ENCODE measurements at regions not wholly inside any gene's neighbourhood (a gene's known extent, or its start where the extent isn't known, plus 50 kb on each side); places are given as distances from the start of the nearest gene placed in this dataset.

DNA sequence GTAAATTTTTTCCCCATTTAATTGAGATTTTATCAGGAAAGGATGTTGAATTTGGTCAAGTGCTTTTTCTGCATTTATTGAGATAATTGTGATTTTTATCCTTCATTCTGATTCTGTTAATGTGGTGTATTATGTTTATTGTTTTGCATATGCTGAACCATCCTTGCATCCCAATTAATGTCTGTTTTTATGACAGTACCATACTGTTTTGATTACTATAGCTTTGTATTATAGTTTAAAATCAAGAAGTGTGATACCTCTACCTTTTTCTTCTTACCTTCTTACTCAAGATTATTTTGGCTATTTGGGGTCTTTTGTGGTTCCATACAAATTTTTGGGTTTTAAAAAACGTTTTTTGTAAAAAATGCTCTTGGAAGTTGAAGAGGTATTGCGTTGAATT is 357.2 kb downstream of the REEP3 start:
- H3K27ac Mint-ChIP-seq (ENCODE audit: low read depth, unreplicated experiment) = no peak overlapping the region
- BruUV-seq (replicated peaks) = no TSS peak
- ChIA-PET POLR2A (interaction anchor here (1.0 kb wide), 1 partner anchor 63 kb away, joined by 3 read pairs; no protein-coding TSS in a partner anchor), CTCF (interaction anchor here (0.6 kb wide), 1 partner anchor 28 kb away, joined by 3 read pairs; no protein-coding TSS in a partner anchor)
- H3K36me3 Mint-ChIP-seq (ENCODE audit: insufficient read depth, unreplicated experiment) = no peaks in the 10 kb centered on the region
- no peaks in the 10 kb centered on the region for H3K27me3 Mint-ChIP-seq (ENCODE audit: insufficient read depth, unreplicated experiment)
- intact Hi-C loops (cut with micrococcal nuclease) = no loop called here
- TF ChIP-seq, protein P1, sequence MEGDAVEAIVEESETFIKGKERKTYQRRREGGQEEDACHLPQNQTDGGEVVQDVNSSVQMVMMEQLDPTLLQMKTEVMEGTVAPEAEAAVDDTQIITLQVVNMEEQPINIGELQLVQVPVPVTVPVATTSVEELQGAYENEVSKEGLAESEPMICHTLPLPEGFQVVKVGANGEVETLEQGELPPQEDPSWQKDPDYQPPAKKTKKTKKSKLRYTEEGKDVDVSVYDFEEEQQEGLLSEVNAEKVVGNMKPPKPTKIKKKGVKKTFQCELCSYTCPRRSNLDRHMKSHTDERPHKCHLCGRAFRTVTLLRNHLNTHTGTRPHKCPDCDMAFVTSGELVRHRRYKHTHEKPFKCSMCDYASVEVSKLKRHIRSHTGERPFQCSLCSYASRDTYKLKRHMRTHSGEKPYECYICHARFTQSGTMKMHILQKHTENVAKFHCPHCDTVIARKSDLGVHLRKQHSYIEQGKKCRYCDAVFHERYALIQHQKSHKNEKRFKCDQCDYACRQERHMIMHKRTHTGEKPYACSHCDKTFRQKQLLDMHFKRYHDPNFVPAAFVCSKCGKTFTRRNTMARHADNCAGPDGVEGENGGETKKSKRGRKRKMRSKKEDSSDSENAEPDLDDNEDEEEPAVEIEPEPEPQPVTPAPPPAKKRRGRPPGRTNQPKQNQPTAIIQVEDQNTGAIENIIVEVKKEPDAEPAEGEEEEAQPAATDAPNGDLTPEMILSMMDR (IDR thresholded peaks at IDR 0.05; ENCODE audit: unreplicated experiment) = no peak
- H3K4me3 Mint-ChIP-seq (ENCODE audit: unreplicated experiment) = no peak overlapping the region
- H3K9me3 Mint-ChIP-seq (ENCODE audit: unreplicated experiment) = peaks cover 23% of the 10 kb centered on the region
- DNase-seq (ENCODE audit: unreplicated experiment) = no peak
- H3K4me1 Mint-ChIP-seq (ENCODE audit: insufficient read depth, unreplicated experiment) = no peaks in the 10 kb centered on the region

DNA sequence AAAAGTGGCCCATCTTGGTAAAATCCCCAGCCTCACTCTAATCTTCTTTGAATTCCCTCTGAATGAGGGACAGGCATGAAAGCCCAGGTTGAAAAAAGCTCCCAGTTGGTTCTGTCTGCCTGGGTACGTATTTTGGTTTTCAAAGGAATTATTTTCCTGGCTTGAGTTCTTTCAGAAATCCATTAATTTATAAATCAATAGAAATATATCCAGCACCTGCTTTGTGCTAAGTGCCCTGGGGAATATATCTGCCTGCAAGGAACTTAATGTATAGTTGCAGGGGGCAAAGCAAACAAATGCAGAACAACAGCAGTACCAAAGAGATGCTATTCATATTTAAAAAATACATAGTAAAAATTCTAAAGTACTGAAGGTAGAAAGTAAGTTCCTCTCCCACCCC is 362.7 kb downstream of the REEP3 start:
- no peaks in the 10 kb centered on the region for H3K4me1 Mint-ChIP-seq (ENCODE audit: insufficient read depth, unreplicated experiment)
- no TSS peak for BruUV-seq (replicated peaks)
- no peak overlapping the region for H3K4me3 Mint-ChIP-seq (ENCODE audit: unreplicated experiment)
- no peak overlapping the region for H3K27ac Mint-ChIP-seq (ENCODE audit: low read depth, unreplicated experiment)
- TF ChIP-seq, protein P1 (IDR thresholded peaks at IDR 0.05; ENCODE audit: unreplicated experiment) = no peak
- peaks cover 10% of the 10 kb centered on the region for H3K27me3 Mint-ChIP-seq (ENCODE audit: insufficient read depth, unreplicated experiment)
- DNase-seq (ENCODE audit: unreplicated experiment) = no peak
- no peaks in the 10 kb centered on the region for H3K36me3 Mint-ChIP-seq (ENCODE audit: insufficient read depth, unreplicated experiment)
- peaks cover 19% of the 10 kb centered on the region for H3K9me3 Mint-ChIP-seq (ENCODE audit: unreplicated experiment)
- intact Hi-C loops (cut with micrococcal nuclease) = no loop called here
- ChIA-PET POLR2A (no interaction called here), CTCF (interaction anchor here (0.8 to 3.3 kb wide), 4 partner anchors 11 to 49 kb away, joined by 3 to 15 read pairs (median 8); no protein-coding TSS in a partner anchor)

DNA sequence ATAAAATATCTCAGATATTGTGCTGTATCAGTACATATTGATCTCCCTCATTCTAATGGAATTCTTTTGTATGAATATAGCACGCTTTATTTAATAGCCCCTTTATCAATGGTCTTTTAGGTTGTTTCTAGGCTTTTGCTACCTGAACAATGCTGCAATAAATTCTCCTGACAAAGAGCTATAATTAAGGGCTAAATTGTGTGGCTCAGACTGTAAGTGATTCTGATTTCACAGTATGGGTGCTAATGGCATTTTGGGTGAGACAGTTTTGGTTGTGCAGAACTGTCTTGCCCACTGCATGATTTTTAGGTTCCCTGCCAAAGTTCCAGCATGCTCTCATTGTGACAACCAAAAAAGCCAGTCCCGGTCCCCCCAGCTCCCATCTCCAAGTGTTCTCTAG is 363.2 kb downstream of the REEP3 start:
- ChIA-PET CTCF (interaction anchor here (1.8 to 3.3 kb wide), 2 partner anchors 12 to 18 kb away, joined by 12 to 15 read pairs; no protein-coding TSS in a partner anchor), POLR2A (interaction anchor here (1.0 kb wide), 1 partner anchor 45 kb away, joined by 3 read pairs; no protein-coding TSS in a partner anchor)
- Mint-ChIP-seq H3K27me3 (ENCODE audit: insufficient read depth, unreplicated experiment) (peaks cover 16% of the 10 kb centered on the region), H3K9me3 (ENCODE audit: unreplicated experiment) (peaks cover 19% of the 10 kb centered on the region), H3K4me1 (ENCODE audit: insufficient read depth, unreplicated experiment) (no peaks in the 10 kb centered on the region), H3K36me3 (ENCODE audit: insufficient read depth, unreplicated experiment) (no peaks in the 10 kb centered on the region), H3K27ac (ENCODE audit: low read depth, unreplicated experiment) (no peak overlapping the region), H3K4me3 (ENCODE audit: unreplicated experiment) (no peak overlapping the region)
- no peak for DNase-seq (ENCODE audit: unreplicated experiment)
- BruUV-seq (replicated peaks) = no TSS peak
- TF ChIP-seq, protein P1 (IDR thresholded peaks at IDR 0.05; ENCODE audit: unreplicated experiment) = no peak
- intact Hi-C loops (cut with micrococcal nuclease) = no loop called here

DNA sequence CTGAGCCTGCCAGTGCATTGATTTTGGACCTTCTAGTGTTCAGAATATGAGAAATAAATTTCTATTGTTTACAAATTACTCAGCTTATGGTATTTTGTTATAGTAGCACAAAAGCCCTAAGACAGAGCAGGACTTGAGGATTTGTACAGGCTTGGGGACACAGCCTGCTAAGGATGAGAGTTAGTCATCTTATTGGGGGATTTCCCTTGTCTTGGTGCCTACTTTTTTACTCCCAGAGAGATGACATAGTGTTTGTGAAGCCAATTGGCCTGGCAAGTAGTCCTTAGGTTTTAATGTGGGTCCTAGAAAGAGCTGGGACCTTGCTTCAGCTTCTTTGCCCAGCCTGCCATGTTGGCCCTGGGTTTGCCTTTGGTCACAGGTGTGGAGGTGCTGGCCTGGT is 364.0 kb downstream of the REEP3 start:
- TF ChIP-seq, protein P1 (IDR thresholded peaks at IDR 0.05; ENCODE audit: unreplicated experiment) = no peak
- H3K36me3 Mint-ChIP-seq (ENCODE audit: insufficient read depth, unreplicated experiment) = no peaks in the 10 kb centered on the region
- H3K27me3 Mint-ChIP-seq (ENCODE audit: insufficient read depth, unreplicated experiment) = peaks cover 23% of the 10 kb centered on the region
- ChIA-PET CTCF (interaction anchor here (3.3 kb wide), 1 partner anchor 13 kb away, joined by 15 read pairs; no protein-coding TSS in a partner anchor), POLR2A (interaction anchor here (1.0 kb wide), 1 partner anchor 44 kb away, joined by 3 read pairs; no protein-coding TSS in a partner anchor)
- H3K27ac Mint-ChIP-seq (ENCODE audit: low read depth, unreplicated experiment) = no peak overlapping the region
- no peak overlapping the region for H3K4me3 Mint-ChIP-seq (ENCODE audit: unreplicated experiment)
- intact Hi-C loops (cut with micrococcal nuclease) = no loop called here
- peaks cover 14% of the 10 kb centered on the region for H3K9me3 Mint-ChIP-seq (ENCODE audit: unreplicated experiment)
- peak; percentile 29 for DNase-seq (ENCODE audit: unreplicated experiment)
- no peaks in the 10 kb centered on the region for H3K4me1 Mint-ChIP-seq (ENCODE audit: insufficient read depth, unreplicated experiment)
- BruUV-seq (replicated peaks) = no TSS peak

All from MCF 10A (cell line).